ENCODE measurements at regions not wholly inside any gene's neighbourhood (a gene's known extent, or its start where the extent isn't known, plus 50 kb on each side); places are given as distances from the start of the nearest gene placed in this dataset.

DNA sequence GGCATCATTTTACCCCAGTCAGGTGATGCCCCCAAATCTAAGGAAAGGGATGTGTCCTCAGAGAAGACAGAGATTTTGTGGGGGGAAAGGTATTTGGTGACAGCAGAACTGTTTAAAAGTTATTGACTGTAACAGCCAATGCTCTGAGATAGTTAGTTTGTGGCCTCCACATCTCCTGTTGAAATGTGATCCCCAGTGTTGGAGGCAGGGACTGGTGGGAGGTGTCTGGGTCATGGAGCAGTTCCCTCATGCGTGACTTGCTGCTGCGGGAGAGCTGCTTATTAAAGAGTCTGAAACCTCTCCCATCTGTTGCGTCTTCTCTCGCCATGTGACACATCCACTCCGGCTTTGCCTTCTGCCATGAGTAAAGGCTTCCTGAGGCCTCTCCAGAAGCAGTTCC, 282.8 kb upstream of the FOXQ1 start:
- no peak overlapping the region for H3K27ac ChIP-seq (ENCODE audit: low read length)
- H3K36me3 ChIP-seq (ENCODE audit: control insufficient read depth, insufficient read depth, low read length): no peaks in the 10 kb centered on the region
- H3K4me1 ChIP-seq (ENCODE audit: control insufficient read depth, insufficient read depth, low read length): no peaks in the 10 kb centered on the region
- no peak for DNase-seq
- H3K27me3 ChIP-seq (ENCODE audit: control insufficient read depth, insufficient read depth, low read length): no peaks in the 10 kb centered on the region
- no peaks in the 10 kb centered on the region for H3K9me3 ChIP-seq (ENCODE audit: control insufficient read depth, low read depth, low read length)
- no peak overlapping the region for H3K4me3 ChIP-seq (ENCODE audit: low read length)
- WGBS (ENCODE audit: insufficient coverage, low lambda C conversion rate): no CpG with 5 or more reads among the region's 5 CpGs

DNA sequence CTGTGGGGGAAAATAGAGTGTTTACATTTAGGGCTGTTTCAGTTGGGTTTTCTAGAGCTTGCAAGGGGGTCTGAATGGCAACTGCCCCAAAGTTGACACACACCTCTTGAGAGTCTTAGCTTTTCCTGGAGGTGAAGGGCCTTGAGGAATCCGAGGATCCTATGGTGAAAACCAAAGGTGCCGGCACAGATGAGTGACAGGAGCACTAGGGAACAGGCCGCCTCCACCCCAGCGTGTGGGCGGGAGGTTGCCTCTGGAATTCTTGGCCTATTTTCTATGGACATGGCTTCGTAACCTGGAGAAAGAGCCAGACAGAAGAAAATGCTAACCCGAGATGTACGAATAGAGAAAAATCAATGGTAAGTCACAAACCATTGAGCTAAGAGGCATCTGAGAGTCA, 283.2 kb upstream of the FOXQ1 start:
- Histone ChIP-seq H3K27me3 (ENCODE audit: control insufficient read depth, insufficient read depth, low read length) (no peaks in the 10 kb centered on the region), H3K36me3 (ENCODE audit: control insufficient read depth, insufficient read depth, low read length) (no peaks in the 10 kb centered on the region), H3K4me3 (ENCODE audit: low read length) (no peak overlapping the region), H3K9me3 (ENCODE audit: control insufficient read depth, low read depth, low read length) (no peaks in the 10 kb centered on the region), H3K27ac (ENCODE audit: low read length) (no peak overlapping the region), H3K4me1 (ENCODE audit: control insufficient read depth, insufficient read depth, low read length) (no peaks in the 10 kb centered on the region)
- 100% methylated on average over 2 of the region's 8 CpGs for whole genome bisulfite sequencing (ENCODE audit: insufficient coverage, low lambda C conversion rate)
- DNase-seq: no peak

DNA sequence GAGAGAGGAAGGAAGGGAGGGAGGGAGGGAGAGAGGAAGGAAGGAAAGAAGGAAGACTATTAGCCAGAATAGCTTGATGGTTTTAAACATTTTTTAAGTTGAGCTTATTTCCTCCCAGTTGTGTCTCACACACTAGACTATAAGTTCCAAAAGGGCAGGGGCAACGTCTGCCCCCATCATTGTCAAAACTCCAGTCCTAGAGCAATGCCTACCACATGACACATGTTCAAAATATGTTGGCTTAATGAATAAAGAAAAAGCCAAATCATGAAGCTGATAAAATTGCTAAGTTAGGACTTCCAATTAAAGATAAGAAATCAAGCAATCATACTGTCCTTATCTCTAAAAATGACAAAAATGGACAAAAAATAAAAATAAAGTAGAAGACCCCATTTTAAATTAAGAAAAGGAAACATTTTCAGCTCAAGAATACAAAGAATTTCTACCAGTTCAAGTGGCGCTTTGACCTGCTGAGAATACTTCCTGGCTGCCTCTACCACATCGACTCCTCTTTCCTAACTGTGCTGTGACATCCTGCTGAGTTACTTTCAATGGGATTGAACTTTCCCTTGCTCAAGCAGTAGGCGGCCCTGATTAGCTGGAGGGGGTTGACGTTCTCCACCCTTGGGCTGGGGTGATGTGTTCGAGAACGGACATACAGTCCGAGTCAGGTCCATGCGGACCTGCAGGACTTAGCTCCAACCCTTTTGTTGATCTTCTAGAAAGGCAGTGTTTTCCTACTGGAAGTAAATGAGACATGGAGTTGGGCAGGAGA, 283.9 kb upstream of the FOXQ1 start:
- no peak for DNase-seq
- Histone ChIP-seq H3K4me3 (ENCODE audit: low read length) (no peak overlapping the region), H3K27ac (ENCODE audit: low read length) (no peak overlapping the region), H3K36me3 (ENCODE audit: control insufficient read depth, insufficient read depth, low read length) (no peaks in the 10 kb centered on the region), H3K27me3 (ENCODE audit: control insufficient read depth, insufficient read depth, low read length) (no peaks in the 10 kb centered on the region), H3K4me1 (ENCODE audit: control insufficient read depth, insufficient read depth, low read length) (no peaks in the 10 kb centered on the region), H3K9me3 (ENCODE audit: control insufficient read depth, low read depth, low read length) (no peaks in the 10 kb centered on the region)
- WGBS (ENCODE audit: insufficient coverage, low lambda C conversion rate): 89% methylated on average over 1 of the region's 9 CpGs

DNA sequence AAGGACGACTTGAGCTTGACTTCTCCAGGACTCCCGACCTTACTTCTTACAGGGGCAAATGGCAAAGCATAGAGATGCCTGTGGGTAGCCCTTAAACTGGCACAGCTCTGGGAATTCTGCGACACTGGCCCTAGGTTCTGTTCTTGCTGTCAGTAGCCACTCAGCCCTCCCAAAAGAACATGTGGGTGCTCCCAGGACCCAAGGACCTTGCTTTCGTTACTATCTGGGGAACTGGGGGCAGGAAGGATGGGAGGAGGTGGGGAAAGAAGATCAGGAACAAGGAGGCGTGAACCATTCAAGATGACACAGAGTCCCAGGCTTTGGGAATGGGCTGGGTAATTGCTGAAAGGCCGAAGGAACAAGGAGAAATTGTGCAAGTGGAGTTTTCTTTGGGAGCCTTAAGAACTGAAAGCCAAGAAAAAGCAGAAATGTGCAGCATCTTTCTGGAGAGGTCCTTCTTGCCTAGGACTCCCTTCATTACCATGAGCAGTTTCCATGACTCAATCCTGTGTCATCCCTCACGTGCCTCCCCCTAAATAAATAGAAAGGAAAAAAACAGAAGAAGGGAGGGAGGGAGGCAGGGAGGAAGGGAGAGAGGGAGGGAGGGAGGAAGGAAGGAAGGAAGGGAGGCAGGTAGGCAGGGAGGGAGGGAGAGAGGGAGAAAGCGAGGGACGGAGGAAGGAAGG, 284.6 kb upstream of the FOXQ1 start:
- no peaks in the 10 kb centered on the region for H3K36me3 ChIP-seq (ENCODE audit: control insufficient read depth, insufficient read depth, low read length)
- no peaks in the 10 kb centered on the region for H3K9me3 ChIP-seq (ENCODE audit: control insufficient read depth, low read depth, low read length)
- no peak overlapping the region for H3K27ac ChIP-seq (ENCODE audit: low read length)
- DNase-seq: no peak
- no peaks in the 10 kb centered on the region for H3K27me3 ChIP-seq (ENCODE audit: control insufficient read depth, insufficient read depth, low read length)
- H3K4me3 ChIP-seq (ENCODE audit: low read length): no peak overlapping the region
- H3K4me1 ChIP-seq (ENCODE audit: control insufficient read depth, insufficient read depth, low read length): no peaks in the 10 kb centered on the region
- WGBS (ENCODE audit: insufficient coverage, low lambda C conversion rate): 83% methylated on average over 3 of the region's 9 CpGs

DNA sequence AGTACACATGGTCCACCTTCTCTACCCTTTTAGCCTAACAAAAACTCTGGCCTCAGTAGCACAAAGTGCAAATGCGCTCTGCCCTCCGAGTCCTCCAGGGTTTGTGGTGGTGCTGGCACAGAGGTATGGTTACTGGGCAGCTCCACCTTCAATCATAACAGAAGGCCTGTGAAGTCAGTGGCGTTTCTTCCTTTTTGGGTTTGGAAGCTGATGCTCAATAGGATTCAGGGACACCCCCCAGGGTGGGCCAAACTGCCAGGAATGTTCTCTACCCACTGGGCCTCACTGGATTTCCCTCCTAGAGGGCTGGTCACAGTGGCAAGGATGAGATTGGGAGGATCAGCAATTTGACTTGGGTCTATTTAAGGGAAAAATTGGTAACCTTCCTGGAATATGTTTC, 286.1 kb upstream of the FOXQ1 start:
- Histone ChIP-seq H3K4me1 (ENCODE audit: control insufficient read depth, insufficient read depth, low read length) (no peaks in the 10 kb centered on the region), H3K27me3 (ENCODE audit: control insufficient read depth, insufficient read depth, low read length) (no peaks in the 10 kb centered on the region), H3K27ac (ENCODE audit: low read length) (no peak overlapping the region), H3K4me3 (ENCODE audit: low read length) (no peak overlapping the region), H3K9me3 (ENCODE audit: control insufficient read depth, low read depth, low read length) (no peaks in the 10 kb centered on the region), H3K36me3 (ENCODE audit: control insufficient read depth, insufficient read depth, low read length) (no peaks in the 10 kb centered on the region)
- no CpG with 5 or more reads among the region's 3 CpGs for WGBS (ENCODE audit: insufficient coverage, low lambda C conversion rate)
- no peak for DNase-seq

DNA sequence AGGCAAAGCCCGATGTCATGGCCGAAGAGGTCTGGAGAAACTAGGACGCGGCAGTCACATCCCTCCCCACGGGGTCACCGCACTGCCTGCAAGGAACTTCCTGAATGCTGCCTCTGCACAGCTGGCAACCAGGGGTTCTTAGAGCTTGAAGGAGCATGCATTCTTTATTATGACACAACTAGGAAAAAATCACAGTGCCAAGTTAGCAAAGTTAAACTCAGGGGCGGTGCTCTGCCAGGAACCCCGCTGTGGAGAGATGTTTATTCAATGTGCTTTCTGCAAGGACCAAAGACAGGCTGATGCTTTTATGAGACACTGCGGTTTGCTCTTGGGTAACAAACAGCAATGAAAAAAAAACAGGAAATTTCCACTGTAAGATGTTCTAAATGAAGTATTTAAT, 287.3 kb upstream of the FOXQ1 start:
- Histone ChIP-seq H3K36me3 (ENCODE audit: control insufficient read depth, insufficient read depth, low read length) (no peaks in the 10 kb centered on the region), H3K9me3 (ENCODE audit: control insufficient read depth, low read depth, low read length) (no peaks in the 10 kb centered on the region), H3K27ac (ENCODE audit: low read length) (no peak overlapping the region), H3K4me3 (ENCODE audit: low read length) (no peak overlapping the region), H3K4me1 (ENCODE audit: control insufficient read depth, insufficient read depth, low read length) (no peaks in the 10 kb centered on the region), H3K27me3 (ENCODE audit: control insufficient read depth, insufficient read depth, low read length) (no peaks in the 10 kb centered on the region)
- peak in 1 of 2 donors; percentile 14 for DNase-seq
- no CpG with 5 or more reads among the region's 9 CpGs for WGBS (ENCODE audit: insufficient coverage, low lambda C conversion rate)

DNA sequence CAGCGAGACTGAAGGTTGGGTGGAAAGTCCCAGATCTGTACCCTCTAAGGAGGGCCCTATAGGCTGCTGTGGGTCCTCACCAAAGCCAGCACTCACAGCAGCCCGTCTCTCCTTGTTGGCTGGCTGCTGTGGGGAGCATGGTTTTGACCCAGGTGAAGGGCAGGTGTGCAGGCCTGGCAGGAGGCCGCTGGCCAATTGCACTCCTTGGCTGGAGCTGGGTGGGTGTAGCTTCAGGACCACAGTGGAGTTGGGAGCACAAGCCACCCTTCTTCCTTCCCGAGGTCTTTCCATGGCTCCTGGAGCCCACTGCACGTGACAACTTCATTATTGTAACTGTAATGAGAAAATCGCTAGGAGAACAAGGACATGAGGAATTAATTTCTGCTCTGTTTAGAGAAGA, 287.7 kb upstream of the FOXQ1 start:
- Histone ChIP-seq H3K36me3 (ENCODE audit: control insufficient read depth, insufficient read depth, low read length) (no peaks in the 10 kb centered on the region), H3K4me3 (ENCODE audit: low read length) (no peak overlapping the region), H3K27ac (ENCODE audit: low read length) (no peak overlapping the region), H3K27me3 (ENCODE audit: control insufficient read depth, insufficient read depth, low read length) (no peaks in the 10 kb centered on the region), H3K9me3 (ENCODE audit: control insufficient read depth, low read depth, low read length) (no peaks in the 10 kb centered on the region), H3K4me1 (ENCODE audit: control insufficient read depth, insufficient read depth, low read length) (no peaks in the 10 kb centered on the region)
- WGBS (ENCODE audit: insufficient coverage, low lambda C conversion rate): no CpG with 5 or more reads among the region's 6 CpGs
- no peak for DNase-seq

DNA sequence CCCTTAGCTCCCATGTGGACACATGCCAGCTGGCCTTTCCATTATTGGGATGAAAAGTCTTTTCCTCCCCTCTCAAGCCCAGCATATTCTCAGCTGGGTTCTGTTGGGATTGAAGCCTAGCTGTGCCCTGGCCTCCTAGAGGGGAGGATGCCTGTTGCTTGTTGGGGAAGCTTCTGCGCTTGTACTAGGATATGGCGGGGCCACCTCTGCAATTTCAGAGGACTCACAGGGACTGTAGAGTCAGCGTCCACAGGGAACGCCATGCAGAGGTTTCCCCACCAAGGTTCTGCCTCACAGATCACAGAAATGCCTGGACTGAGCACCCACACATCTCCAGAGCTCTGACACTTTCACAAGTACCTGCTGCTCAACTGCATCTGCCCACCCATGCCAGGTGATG, 288.7 kb upstream of the FOXQ1 start:
- H3K4me3 ChIP-seq (ENCODE audit: low read length): no peak overlapping the region
- no peaks in the 10 kb centered on the region for H3K9me3 ChIP-seq (ENCODE audit: control insufficient read depth, low read depth, low read length)
- H3K27ac ChIP-seq (ENCODE audit: low read length): no peak overlapping the region
- WGBS (ENCODE audit: insufficient coverage, low lambda C conversion rate): no CpG with 5 or more reads among the region's 4 CpGs
- no peaks in the 10 kb centered on the region for H3K27me3 ChIP-seq (ENCODE audit: control insufficient read depth, insufficient read depth, low read length)
- no peaks in the 10 kb centered on the region for H3K4me1 ChIP-seq (ENCODE audit: control insufficient read depth, insufficient read depth, low read length)
- no peaks in the 10 kb centered on the region for H3K36me3 ChIP-seq (ENCODE audit: control insufficient read depth, insufficient read depth, low read length)
- DNase-seq: no peak

DNA sequence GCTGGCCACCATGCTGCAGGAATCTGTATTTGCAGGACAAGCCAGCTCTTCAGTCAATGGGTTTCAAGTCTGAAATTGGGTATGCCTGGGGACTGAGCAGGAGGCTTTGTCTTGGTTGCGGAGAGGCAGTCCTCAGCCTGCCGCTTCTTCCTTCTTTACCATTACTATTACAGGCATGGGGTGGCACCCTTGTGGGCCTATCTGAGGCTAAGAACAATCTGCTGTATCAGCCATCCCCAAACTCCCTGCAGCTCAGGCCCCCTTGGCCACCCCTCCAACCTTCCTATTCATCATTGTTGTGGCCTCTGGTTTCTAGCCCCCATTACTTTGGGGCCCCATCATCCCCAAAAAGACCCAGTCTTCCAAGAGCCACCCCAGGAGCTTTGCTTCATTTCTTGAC, 289.2 kb upstream of the FOXQ1 start:
- no peak overlapping the region for H3K27ac ChIP-seq (ENCODE audit: low read length)
- H3K4me1 ChIP-seq (ENCODE audit: control insufficient read depth, insufficient read depth, low read length): no peaks in the 10 kb centered on the region
- DNase-seq: no peak
- H3K27me3 ChIP-seq (ENCODE audit: control insufficient read depth, insufficient read depth, low read length): no peaks in the 10 kb centered on the region
- H3K4me3 ChIP-seq (ENCODE audit: low read length): no peak overlapping the region
- H3K36me3 ChIP-seq (ENCODE audit: control insufficient read depth, insufficient read depth, low read length): no peaks in the 10 kb centered on the region
- H3K9me3 ChIP-seq (ENCODE audit: control insufficient read depth, low read depth, low read length): no peaks in the 10 kb centered on the region
- no CpG with 5 or more reads among the region's 2 CpGs for WGBS (ENCODE audit: insufficient coverage, low lambda C conversion rate)

DNA sequence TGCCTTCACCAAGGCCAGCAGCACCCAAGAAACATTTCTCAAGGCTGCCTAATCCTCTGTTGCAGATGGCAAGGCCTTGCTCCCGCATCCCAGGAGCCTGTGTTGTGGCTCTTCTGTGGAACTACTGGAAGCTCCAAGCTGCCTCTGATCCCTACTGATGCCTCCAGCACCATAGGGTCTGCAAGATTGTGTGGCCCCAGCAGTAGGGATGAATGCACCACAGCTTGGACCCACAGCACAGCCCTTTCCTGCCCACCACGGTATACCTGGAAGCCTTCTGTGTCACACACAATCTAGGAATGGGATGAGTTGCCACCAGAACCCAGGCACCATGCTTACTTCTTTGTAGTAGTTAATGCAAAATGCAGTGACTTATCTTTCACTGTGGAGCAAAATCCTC, 291.1 kb upstream of the FOXQ1 start:
- H3K27me3 ChIP-seq (ENCODE audit: control insufficient read depth, insufficient read depth, low read length): no peaks in the 10 kb centered on the region
- no peaks in the 10 kb centered on the region for H3K4me1 ChIP-seq (ENCODE audit: control insufficient read depth, insufficient read depth, low read length)
- H3K4me3 ChIP-seq (ENCODE audit: low read length): no peak overlapping the region
- DNase-seq: no peak
- H3K36me3 ChIP-seq (ENCODE audit: control insufficient read depth, insufficient read depth, low read length): no peaks in the 10 kb centered on the region
- H3K27ac ChIP-seq (ENCODE audit: low read length): no peak overlapping the region
- WGBS (ENCODE audit: insufficient coverage, low lambda C conversion rate): no CpG with 5 or more reads among the region's 2 CpGs
- no peaks in the 10 kb centered on the region for H3K9me3 ChIP-seq (ENCODE audit: control insufficient read depth, low read depth, low read length)

DNA sequence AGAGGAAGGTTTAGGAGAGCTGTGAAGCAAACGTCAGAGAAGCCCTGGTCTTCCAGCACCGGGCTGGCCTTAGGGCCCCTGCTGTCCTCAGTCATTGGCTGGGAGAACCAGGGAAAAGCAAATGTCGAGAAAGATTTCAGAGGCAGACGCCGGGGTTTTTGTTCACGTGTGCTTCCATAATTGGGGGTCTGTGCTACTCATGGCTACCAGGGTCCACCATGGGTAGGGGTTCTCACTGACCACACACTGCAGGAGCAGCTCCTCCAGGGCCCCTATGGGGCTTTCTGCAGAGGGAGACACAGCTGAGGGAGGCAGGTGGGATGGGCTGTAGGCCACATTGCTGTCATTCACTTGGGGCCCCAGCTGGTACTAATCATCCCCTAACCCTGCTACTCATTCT, 291.8 kb upstream of the FOXQ1 start:
- Histone ChIP-seq H3K4me3 (ENCODE audit: low read length) (no peak overlapping the region), H3K9me3 (ENCODE audit: control insufficient read depth, low read depth, low read length) (no peaks in the 10 kb centered on the region), H3K27ac (ENCODE audit: low read length) (no peak overlapping the region), H3K4me1 (ENCODE audit: control insufficient read depth, insufficient read depth, low read length) (no peaks in the 10 kb centered on the region), H3K27me3 (ENCODE audit: control insufficient read depth, insufficient read depth, low read length) (no peaks in the 10 kb centered on the region), H3K36me3 (ENCODE audit: control insufficient read depth, insufficient read depth, low read length) (no peaks in the 10 kb centered on the region)
- no peak for DNase-seq
- no CpG with 5 or more reads among the region's 6 CpGs for WGBS (ENCODE audit: insufficient coverage, low lambda C conversion rate)
